ENCODE measurements at regions not wholly inside any gene's neighbourhood (a gene's known extent, or its start where the extent isn't known, plus 50 kb on each side); places are given as distances from the start of the nearest gene placed in this dataset.

- TF ChIP-seq CTCF (IDR thresholded peaks at IDR 0.05) = no peak
- TF ChIP-seq USF2 (IDR thresholded peaks at IDR 0.05; ENCODE audit: borderline replicate concordance, low read depth, low read length) = no peak
- TF ChIP-seq NRF1 (IDR thresholded peaks at IDR 0.05; ENCODE audit: low read depth, low read length) = no peak
- no peak for TF ChIP-seq GATA2 (CRISPR knock-in tag; IDR thresholded peaks at IDR 0.05)
- no peak for TF ChIP-seq EP300 (IDR thresholded peaks at IDR 0.05; ENCODE audit: borderline replicate concordance in 1 of 2, low read depth in 1 of 2, low read length in 1 of 2)
- TF ChIP-seq REST (IDR thresholded peaks at IDR 0.05; ENCODE audit: low read depth, low read length) = no peak
- no peak for TF ChIP-seq ZBTB33 (IDR thresholded peaks at IDR 0.05; ENCODE audit: borderline replicate concordance, low read depth)
- TF ChIP-seq POLR2AphosphoS5 (IDR thresholded peaks at IDR 0.05; ENCODE audit: low read depth, low read length) = no peak
- no peak for TF ChIP-seq YY1 (IDR thresholded peaks at IDR 0.05; ENCODE audit: low read depth)
- TF ChIP-seq MAX (IDR thresholded peaks at IDR 0.05; ENCODE audit: low read depth) = no peak
Observed at GRCh38 chr6:168784426-168784825, 343.4 kb downstream of the SMOC2 start.
